DMS 273 (cell line): ENCODE measurements at regions not wholly inside any gene's neighbourhood (a gene's known extent, or its start where the extent isn't known, plus 50 kb on each side); places are given as distances from the start of the nearest gene placed in this dataset.
A peak's percentile ranks its signal among the peaks of the same experiment; 100 is the strongest.

Experiments
- DNase-seq: peaks from one replicate; lab custom pipeline; 2025; ENCODE audit not compliant: unreplicated experiment; lab: John Stamatoyannopoulos, UW

- DNase-seq, result no peak
These were observed 139.5 kb downstream of the KIF18A start for GRCh38 chr11:27968461-27968860.

- DNase-seq, result no peak
These were observed 142.4 kb downstream of the KIF18A start for GRCh38 chr11:27965559-27965958.

- peak; percentile 6 for DNase-seq
These were observed 144.6 kb downstream of the KIF18A start for GRCh38 chr11:27963370-27963769.

GRCh38 chr11:27949951-27950738 lies 157.8 kb downstream of the KIF18A start:
- DNase-seq, result no peak

GRCh38 chr11:27945348-27945747 lies 162.6 kb downstream of the KIF18A start:
- no peak for DNase-seq

GRCh38 chr11:27938011-27938410 lies 169.9 kb downstream of the KIF18A start:
- no peak for DNase-seq

- DNase-seq, result no peak
These were observed 173.2 kb downstream of the KIF18A start for GRCh38 chr11:27934830-27935145.

- no peak for DNase-seq
These were observed 173.7 kb downstream of the KIF18A start for GRCh38 chr11:27933992-27934829.

- DNase-seq, result no peak
These were observed 176.2 kb downstream of the KIF18A start for GRCh38 chr11:27931770-27932169.

GRCh38 chr11:27930946-27931345 lies 177.0 kb downstream of the KIF18A start:
- no peak for DNase-seq

GRCh38 chr11:27928809-27929208 lies 179.1 kb downstream of the KIF18A start:
- no peak for DNase-seq

GRCh38 chr11:27926981-27927481 lies 180.9 kb downstream of the KIF18A start:
- peak; percentile 26 for DNase-seq

GRCh38 chr11:27926486-27926885 lies 181.5 kb downstream of the KIF18A start:
- DNase-seq, result no peak

- DNase-seq, result no peak
These were observed 186.5 kb downstream of the KIF18A start for GRCh38 chr11:27921472-27921871.

- DNase-seq, result no peak
These were observed 191.3 kb downstream of the KIF18A start for GRCh38 chr11:27916541-27917100.

- DNase-seq, result no peak
These were observed 193.9 kb downstream of the KIF18A start for GRCh38 chr11:27914080-27914479.

GRCh38 chr11:27913650-27914049 lies 194.3 kb downstream of the KIF18A start:
- no peak for DNase-seq

GRCh38 chr11:27912916-27913315 lies 195.0 kb downstream of the KIF18A start:
- DNase-seq, result no peak

GRCh38 chr11:27910186-27910931 lies 197.6 kb downstream of the KIF18A start:
- no peak for DNase-seq

GRCh38 chr11:27909386-27909785 lies 198.6 kb downstream of the KIF18A start:
- no peak for DNase-seq

GRCh38 chr11:27908621-27909020 lies 199.3 kb downstream of the KIF18A start:
- no peak for DNase-seq
